Mucosa of rectum (tissue), 2 donors: ENCODE measurements at regions not wholly inside any gene's neighbourhood (a gene's known extent, or its start where the extent isn't known, plus 50 kb on each side); places are given as distances from the start of the nearest gene placed in this dataset.
"Not testable (repeated sequence)": the region's sequence is repeated elsewhere in the genome, so short reads cannot be mapped to it uniquely, and the experiment has no call there.

Experiments
- H3K27ac ChIP-seq, 2 donors: one replicate each; pipeline ENCODE4 v1.7.0; 2013; ENCODE audit warnings: inconsistent platforms in 2 of 2, low read depth in 2 of 2, low read length in 2 of 2
- H3K27me3 ChIP-seq, 2 donors: one replicate each; pipeline ENCODE4 v1.7.0; 2013; ENCODE audit warnings: low read length in 2 of 2; ENCODE audit not compliant: control insufficient read depth in 2 of 2, insufficient read depth in 2 of 2
- H3K36me3 ChIP-seq, 2 donors: one replicate each; pipeline ENCODE4 v1.7.0; 2013; ENCODE audit warnings: low read length in 2 of 2; ENCODE audit not compliant: control insufficient read depth in 2 of 2, insufficient read depth in 2 of 2
- H3K4me1 ChIP-seq, 2 donors: one replicate each; pipeline ENCODE4 v1.7.0; 2013; ENCODE audit warnings: low read length in 2 of 2, mild to moderate bottlenecking in 1 of 2; ENCODE audit not compliant: control insufficient read depth in 2 of 2, insufficient read depth in 2 of 2
- H3K4me3 ChIP-seq, 2 donors: one replicate each; pipeline ENCODE4 v1.7.0; 2013; ENCODE audit warnings: low read length in 2 of 2
- H3K9ac ChIP-seq, 2 donors: one replicate each; pipeline ENCODE4 v1.7.0; 2013; ENCODE audit warnings: low read length in 2 of 2, low read depth in 1 of 2, mild to moderate bottlenecking in 1 of 2
- H3K9me3 ChIP-seq, 2 donors: one replicate each; pipeline ENCODE4 v1.7.0; 2013; ENCODE audit warnings: low read length in 2 of 2; ENCODE audit not compliant: control insufficient read depth in 2 of 2
- donor health status: healthy.
- donor health status: Normal muscosa, but diverticular disease.

DNA sequence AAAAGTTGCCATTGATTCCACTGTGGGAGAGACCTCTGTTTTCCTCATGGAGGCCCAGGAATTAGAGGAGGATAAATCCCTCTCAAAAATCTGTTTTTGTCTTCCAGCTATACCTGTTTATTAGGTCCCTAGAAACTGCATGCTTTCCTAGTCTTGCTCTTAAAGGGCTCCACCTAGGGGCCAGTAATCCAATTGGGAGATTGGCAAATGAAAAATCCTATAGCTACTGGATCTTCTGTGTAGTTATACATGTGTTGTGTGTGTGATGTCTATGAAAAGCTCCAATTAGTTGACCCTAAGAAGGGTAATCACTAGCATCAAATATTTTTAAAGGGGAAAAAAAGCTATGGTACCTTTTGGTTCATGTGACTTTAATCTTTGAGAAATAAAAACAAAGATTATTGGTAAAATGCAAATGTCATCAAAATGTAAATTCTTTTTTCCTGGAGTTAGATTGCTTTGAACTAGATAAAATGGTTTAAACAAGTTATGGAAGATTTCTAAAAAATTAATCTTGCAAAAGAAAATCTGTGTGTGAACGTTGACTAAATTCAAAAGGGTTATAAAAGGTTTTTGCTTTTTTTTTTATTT, 63.4 kb upstream of the C1QTNF9B start:
- no peaks in the 10 kb centered on the region for H3K36me3 ChIP-seq
- no peak overlapping the region for H3K27ac ChIP-seq
- peaks cover 2 to 11% of the 10 kb centered on the region in 2 donors for H3K4me1 ChIP-seq
- H3K27me3 ChIP-seq = no peaks in the 10 kb centered on the region
- no peak overlapping the region for H3K4me3 ChIP-seq
- H3K9ac ChIP-seq = no peak overlapping the region
- no peaks in the 10 kb centered on the region for H3K9me3 ChIP-seq

DNA sequence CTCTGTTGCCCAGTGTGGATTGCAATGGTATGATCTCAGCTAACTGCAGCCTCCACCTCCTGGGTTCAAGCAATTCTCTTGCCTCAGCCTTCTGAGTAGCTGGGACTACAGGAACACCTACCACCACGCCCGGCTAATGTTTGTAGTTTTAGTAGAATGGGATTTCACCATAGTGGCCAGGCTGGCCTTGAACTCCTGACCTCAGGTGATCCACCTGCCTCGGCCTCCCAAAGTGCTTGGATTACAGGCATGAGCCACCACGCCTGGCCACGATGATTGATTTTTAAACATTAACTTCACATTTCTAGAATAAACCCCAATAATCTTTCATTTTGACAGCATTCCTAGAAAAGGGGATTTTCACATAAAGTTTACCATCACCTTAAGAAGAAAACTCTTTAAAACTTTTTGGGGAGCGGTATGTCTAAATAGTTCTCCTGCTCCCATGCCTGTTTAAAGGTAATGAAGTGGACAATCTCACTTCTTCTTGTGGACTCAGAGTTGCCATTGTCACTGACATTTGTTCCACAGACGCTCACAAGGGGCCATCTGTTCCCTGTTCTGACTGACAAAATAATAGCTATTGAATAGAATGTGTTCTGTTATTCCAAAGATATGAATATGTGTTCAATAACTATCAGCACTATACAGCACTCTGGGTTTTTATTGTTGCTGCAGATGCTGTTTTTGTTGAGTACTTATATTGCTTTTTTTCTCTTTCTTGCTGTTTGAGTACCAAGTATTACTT, 66.1 kb upstream of the C1QTNF9B start:
- no peak overlapping the region for H3K4me3 ChIP-seq
- H3K9ac ChIP-seq = no peak overlapping the region
- no peak overlapping the region for H3K27ac ChIP-seq

DNA sequence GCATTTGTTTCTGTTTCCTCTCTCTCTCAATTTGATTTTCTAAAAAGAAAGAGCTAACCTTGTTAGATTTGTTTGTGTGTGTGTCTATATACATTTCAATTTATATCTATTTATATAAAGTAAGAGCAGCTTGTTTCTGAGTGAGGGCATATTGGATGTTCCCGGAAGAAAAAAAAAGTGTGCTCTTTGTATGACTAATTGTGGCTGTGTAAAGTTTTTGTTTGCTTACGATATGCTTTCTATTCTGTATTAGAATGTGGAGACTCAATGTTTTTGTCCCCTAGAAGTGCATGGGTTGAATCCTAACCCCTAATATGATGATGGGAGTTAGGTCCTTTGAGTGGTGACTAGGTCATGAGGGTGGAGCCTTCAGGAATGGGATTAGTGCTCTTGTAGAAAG, 66.6 kb upstream of the C1QTNF9B start:
- Histone ChIP-seq H3K4me3 (no peak overlapping the region), H3K27me3 (no peaks in the 10 kb centered on the region), H3K9ac (no peak overlapping the region), H3K4me1 (peaks cover 0 to 11% of the 10 kb centered on the region in 2 donors), H3K9me3 (no peaks in the 10 kb centered on the region), H3K36me3 (no peaks in the 10 kb centered on the region), H3K27ac (no peak overlapping the region)

More for the DNA sequence above, 66.1 kb upstream of the C1QTNF9B start:
- Histone ChIP-seq H3K36me3 (no peaks in the 10 kb centered on the region), H3K27me3 (no peaks in the 10 kb centered on the region), H3K9me3 (no peaks in the 10 kb centered on the region), H3K4me1 (peaks cover 0 to 11% of the 10 kb centered on the region in 2 donors)

DNA sequence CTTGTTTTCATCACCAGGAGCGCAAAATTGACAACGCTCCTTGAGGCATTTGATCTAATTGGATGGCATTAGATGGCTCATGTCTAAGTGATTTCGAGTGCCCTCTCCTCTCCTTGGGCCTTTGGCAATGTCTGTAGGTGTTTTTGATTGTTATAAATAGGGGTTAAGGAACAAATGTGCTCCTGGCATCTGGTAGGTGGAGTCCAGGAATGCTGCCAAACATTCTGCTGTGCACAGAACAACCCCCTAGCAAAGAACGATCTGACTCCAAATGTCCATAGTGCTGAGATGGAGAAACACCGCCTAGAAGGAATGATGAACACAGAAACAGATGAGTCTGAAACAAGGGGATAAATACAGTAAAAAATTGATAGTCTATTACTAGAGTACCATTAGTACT, 68.0 kb upstream of the C1QTNF9B start:
- H3K9ac ChIP-seq = no peak overlapping the region
- peaks cover 0 to 11% of the 10 kb centered on the region in 2 donors for H3K4me1 ChIP-seq
- H3K4me3 ChIP-seq = no peak overlapping the region
- H3K9me3 ChIP-seq = no peaks in the 10 kb centered on the region
- no peaks in the 10 kb centered on the region for H3K27me3 ChIP-seq
- no peak overlapping the region for H3K27ac ChIP-seq
- no peaks in the 10 kb centered on the region for H3K36me3 ChIP-seq

DNA sequence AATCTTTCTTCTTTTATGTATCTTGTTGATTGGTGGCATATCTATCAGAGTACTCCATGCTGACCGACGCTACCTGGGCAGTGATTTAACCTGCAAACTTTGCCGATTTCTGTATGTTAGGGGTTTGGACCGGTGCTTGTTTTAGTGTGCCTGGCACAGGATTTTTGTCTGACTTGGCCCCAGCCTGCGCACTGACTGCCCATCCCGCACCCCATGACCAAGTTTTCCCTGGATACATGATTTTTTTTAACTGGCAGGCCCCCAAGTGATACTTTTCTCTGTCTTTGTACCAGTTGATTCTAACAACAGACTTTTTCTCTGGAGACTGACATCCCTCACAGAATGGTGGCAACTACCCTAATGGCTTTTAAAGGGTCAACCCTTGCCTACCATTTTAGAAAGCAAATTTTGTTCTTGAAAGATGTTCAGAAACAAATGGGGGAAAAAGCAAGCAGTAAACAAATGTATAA, 69.0 kb upstream of the C1QTNF9B start:
- Histone ChIP-seq H3K4me1 (peaks cover 0 to 11% of the 10 kb centered on the region in 2 donors), H3K9me3 (no peaks in the 10 kb centered on the region), H3K36me3 (no peaks in the 10 kb centered on the region), H3K4me3 (peak overlapping the region; percentile 47 to 62), H3K9ac (peak overlapping the region in 1 of 2 donors; percentile 17), H3K27ac (peak overlapping the region; percentile 62 to 64), H3K27me3 (no peaks in the 10 kb centered on the region)

DNA sequence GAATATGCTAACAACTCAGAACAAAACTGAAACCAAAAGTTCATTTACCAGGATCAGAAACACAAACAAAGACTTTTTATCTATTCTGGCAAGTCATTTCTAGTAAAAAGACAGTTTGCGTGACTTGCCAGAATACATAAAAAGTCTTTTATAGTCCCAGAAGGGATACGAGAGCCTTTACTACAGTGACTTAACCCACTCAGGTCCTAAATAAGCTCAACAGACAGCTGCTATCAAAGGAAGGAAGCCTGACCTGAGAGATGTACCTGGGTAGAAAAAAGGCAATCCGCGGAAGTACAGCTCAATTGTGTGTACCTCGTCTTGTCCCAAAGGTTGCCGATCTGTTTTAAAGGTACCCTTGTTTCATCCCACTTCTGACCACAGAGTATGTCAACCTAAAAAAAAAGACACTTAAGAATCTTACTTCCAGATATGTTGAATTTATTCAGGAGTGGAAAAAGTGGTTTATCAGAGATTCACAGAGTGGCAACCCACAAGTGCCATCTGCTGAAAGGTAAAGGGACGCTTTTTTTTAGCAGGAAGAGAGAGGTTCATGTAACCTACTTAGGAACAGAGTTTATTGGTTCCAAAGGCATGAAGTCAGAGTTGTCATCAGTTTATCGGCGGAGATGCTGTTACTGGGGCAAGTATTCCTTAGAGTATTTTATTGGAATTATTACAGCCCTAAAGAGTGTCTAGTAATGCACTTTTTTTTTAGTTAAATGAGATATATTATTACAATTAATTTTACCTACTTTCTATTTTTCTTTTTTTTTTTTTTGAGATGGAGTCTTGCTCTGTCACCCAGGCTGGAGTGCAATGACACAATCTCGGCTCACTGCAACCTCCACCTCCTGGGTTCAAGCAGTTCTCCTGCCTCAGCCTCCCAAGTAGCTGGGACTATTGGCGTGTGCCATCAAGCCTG, 69.7 kb upstream of the C1QTNF9B start:
- peak overlapping the region; percentile 47 to 62 for H3K4me3 ChIP-seq
- H3K4me1 ChIP-seq = peaks cover 0 to 11% of the 10 kb centered on the region in 2 donors
- H3K36me3 ChIP-seq = no peaks in the 10 kb centered on the region
- peak overlapping the region; percentile 44 for H3K9ac ChIP-seq
- peak overlapping the region; percentile 62 to 64 for H3K27ac ChIP-seq
- H3K9me3 ChIP-seq = no peaks in the 10 kb centered on the region
- H3K27me3 ChIP-seq = no peaks in the 10 kb centered on the region

DNA sequence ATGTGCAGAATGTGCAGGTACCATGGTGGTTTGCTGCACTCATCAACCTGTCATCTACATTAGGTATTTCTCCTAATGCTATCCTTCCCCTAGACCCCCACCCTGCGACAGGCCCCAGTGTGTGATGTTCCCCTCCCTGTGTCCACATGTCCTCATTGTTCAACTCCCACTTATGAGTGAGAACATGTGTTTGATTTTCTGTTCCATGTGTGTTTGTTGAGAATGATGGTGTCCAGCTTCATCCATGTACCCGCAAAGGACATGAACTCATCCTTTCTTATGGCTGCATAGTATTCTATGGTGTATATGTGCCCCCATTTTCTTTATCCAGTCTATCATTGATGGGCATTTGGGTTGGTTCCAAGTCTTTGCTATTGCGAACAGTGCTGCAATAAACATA, 70.5 kb upstream of the C1QTNF9B start:
- not testable (repeated sequence) for H3K9me3 ChIP-seq, H3K27me3 ChIP-seq, H3K4me3 ChIP-seq, H3K36me3 ChIP-seq, H3K27ac ChIP-seq, H3K9ac ChIP-seq
- H3K4me1 ChIP-seq = peaks cover 0 to 11% of the 10 kb centered on the region in 2 donors

DNA sequence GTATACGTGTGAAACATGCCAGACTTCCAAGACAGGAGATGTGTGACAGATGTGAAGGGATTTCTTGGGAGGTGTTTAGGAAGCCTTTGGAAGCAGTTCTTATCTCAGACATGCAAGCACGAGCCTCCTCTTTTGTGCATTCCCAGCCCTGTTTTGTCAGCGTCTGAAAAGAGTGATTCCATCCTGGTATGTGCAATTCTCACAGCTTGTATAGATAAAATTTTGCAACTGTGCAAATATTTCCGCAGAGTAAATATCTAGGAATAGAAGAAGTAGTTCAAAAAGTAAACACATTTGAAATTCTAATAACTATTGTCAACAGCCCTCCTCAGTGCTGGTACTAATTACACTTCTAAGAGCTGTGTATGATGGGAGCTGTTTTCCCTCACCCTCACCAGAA, 72.3 kb upstream of the C1QTNF9B start:
- Histone ChIP-seq H3K9me3 (no peaks in the 10 kb centered on the region), H3K36me3 (no peaks in the 10 kb centered on the region), H3K27ac (no peak overlapping the region), H3K4me3 (no peak overlapping the region), H3K4me1 (peaks cover 0 to 5% of the 10 kb centered on the region in 2 donors), H3K27me3 (no peaks in the 10 kb centered on the region), H3K9ac (no peak overlapping the region)

DNA sequence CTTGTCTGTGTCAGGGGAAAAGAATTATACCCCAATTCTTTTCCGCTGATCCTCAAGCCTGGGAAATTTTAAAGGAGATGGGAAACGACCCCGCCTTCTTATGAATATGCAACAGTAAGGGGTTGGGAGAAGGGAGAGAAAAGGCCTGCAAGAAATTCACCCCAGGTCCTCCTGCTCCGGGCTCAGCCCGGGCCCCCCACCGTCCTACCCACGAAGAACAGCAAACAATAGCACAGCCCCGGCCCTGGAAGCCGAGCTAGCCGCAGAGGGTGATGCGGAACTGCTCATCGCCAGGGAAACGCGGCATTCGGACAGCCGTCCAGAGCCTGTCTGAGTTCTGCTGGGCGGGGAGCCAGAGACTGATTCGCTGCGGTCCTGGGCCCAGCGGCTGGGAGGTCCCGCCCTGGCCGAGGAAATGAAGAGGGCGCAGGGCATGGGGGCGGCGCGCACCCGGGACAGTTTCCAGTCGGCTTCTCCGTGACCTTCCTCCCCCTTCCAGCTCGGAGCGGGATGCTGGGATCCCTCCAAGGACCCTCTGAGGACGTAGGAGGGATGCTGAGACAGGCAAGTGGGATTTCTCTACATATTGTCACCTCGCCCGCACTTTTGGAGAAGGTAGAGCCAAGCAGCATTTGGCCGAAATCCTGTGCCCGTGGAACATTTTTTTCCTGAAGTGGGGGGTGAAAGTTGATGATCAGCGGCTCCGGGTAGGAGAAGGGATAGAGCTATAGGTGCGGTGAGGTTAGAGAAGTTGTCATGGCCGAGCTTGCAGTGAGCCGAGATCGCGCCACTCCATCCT, 82.3 kb upstream of the C1QTNF9B start:
- Histone ChIP-seq H3K9ac (peak overlapping the region; percentile 41 to 46), H3K9me3 (no peaks in the 10 kb centered on the region), H3K4me1 (peaks cover 0 to 9% of the 10 kb centered on the region in 2 donors), H3K36me3 (no peaks in the 10 kb centered on the region), H3K27me3 (peaks cover 0 to 6% of the 10 kb centered on the region in 2 donors), H3K27ac (peak overlapping the region; percentile 18 to 56), H3K4me3 (peak overlapping the region; percentile 68 to 78)
